ENCODE measurements at regions not wholly inside any gene's neighbourhood (a gene's known extent, or its start where the extent isn't known, plus 50 kb on each side); places are given as distances from the start of the nearest gene placed in this dataset.

- H3K27me3 Mint-ChIP-seq: no peaks in the 10 kb centered on the region
- POLR2A ChIA-PET: no interaction called here
These were observed 188.2 kb downstream of the DCAF12L2 start for GRCh38 chrX:125977851-125978250.

GRCh38 chrX:125998432-125998831 lies 167.7 kb downstream of the DCAF12L2 start:
- no peaks in the 10 kb centered on the region for H3K4me1 ChIP-seq (ENCODE audit: control insufficient read depth in 2 of 2, insufficient read depth in 2 of 2, low read length in 2 of 2)
- intact Hi-C loops (cut with micrococcal nuclease): no loop called here
- DNase-seq (no peak), ATAC-seq (no peak)
- Mint-ChIP-seq H3K27ac (no peak overlapping the region), H3K27me3 (no peaks in the 10 kb centered on the region), H3K4me1 (no peaks in the 10 kb centered on the region), H3K4me3 (no peak overlapping the region), H3K9me3 (peaks cover 0 to 2% (median 0%) of the 10 kb centered on the region in 11 donors), H3K36me3 (no peaks in the 10 kb centered on the region)
- H3K4me3 ChIP-seq (ENCODE audit: low read length): no peak overlapping the region
- ChIA-PET POLR2A (no interaction called here), CTCF (no interaction called here)
- no peaks in the 10 kb centered on the region for H3K36me3 ChIP-seq (ENCODE audit: control insufficient read depth in 2 of 3, insufficient read depth in 3 of 3, low read length in 3 of 3)
- H3K9me3 ChIP-seq (ENCODE audit: control insufficient read depth in 2 of 3, low read length in 3 of 3): no peaks in the 10 kb centered on the region
- H3K27me3 ChIP-seq (ENCODE audit: control insufficient read depth in 2 of 2, insufficient read depth in 2 of 2, low read length in 2 of 2): no peaks in the 10 kb centered on the region
- no peak overlapping the region for H3K27ac ChIP-seq (ENCODE audit: low read depth, low read length)

More at GRCh38 chrX:125977851-125978250, 188.2 kb downstream of the DCAF12L2 start:
- H3K27me3 ChIP-seq (ENCODE audit: control insufficient read depth in 2 of 2, insufficient read depth in 2 of 2, low read length in 2 of 2): no peaks in the 10 kb centered on the region
- H3K27ac ChIP-seq (ENCODE audit: low read depth, low read length): no peak overlapping the region
- peaks cover 0 to 8% (median 2%) of the 10 kb centered on the region in 11 donors for H3K9me3 Mint-ChIP-seq
- H3K4me3 Mint-ChIP-seq: no peak overlapping the region
- H3K9me3 ChIP-seq (ENCODE audit: control insufficient read depth in 2 of 3, low read length in 3 of 3): no peaks in the 10 kb centered on the region
- intact Hi-C loops (cut with micrococcal nuclease): no loop called here
- no peaks in the 10 kb centered on the region for H3K36me3 ChIP-seq (ENCODE audit: control insufficient read depth in 2 of 3, insufficient read depth in 3 of 3, low read length in 3 of 3)
- no peak overlapping the region for H3K27ac Mint-ChIP-seq
- ATAC-seq (no peak), DNase-seq (no peak)
- H3K4me3 ChIP-seq (ENCODE audit: low read length): no peak overlapping the region
- H3K36me3 Mint-ChIP-seq: no peaks in the 10 kb centered on the region
- no peaks in the 10 kb centered on the region for H3K4me1 ChIP-seq (ENCODE audit: control insufficient read depth in 2 of 2, insufficient read depth in 2 of 2, low read length in 2 of 2)
- no peaks in the 10 kb centered on the region for H3K4me1 Mint-ChIP-seq
- CTCF ChIA-PET: no interaction called here

GRCh38 chrX:126027229-126027628 lies 138.9 kb downstream of the DCAF12L2 start:
- Histone ChIP-seq H3K27me3 (ENCODE audit: control insufficient read depth in 2 of 2, insufficient read depth in 2 of 2, low read length in 2 of 2) (no peaks in the 10 kb centered on the region), H3K4me1 (ENCODE audit: control insufficient read depth in 2 of 2, insufficient read depth in 2 of 2, low read length in 2 of 2) (no peaks in the 10 kb centered on the region), H3K4me3 (ENCODE audit: low read length) (no peak overlapping the region), H3K27ac (ENCODE audit: low read depth, low read length) (no peak overlapping the region), H3K9me3 (ENCODE audit: control insufficient read depth in 2 of 3, low read length in 3 of 3) (no peaks in the 10 kb centered on the region), H3K36me3 (ENCODE audit: control insufficient read depth in 2 of 3, insufficient read depth in 3 of 3, low read length in 3 of 3) (no peaks in the 10 kb centered on the region)
- no peaks in the 10 kb centered on the region for H3K27me3 Mint-ChIP-seq
- ATAC-seq (no peak), DNase-seq (no peak)
- no peaks in the 10 kb centered on the region for H3K36me3 Mint-ChIP-seq
- CTCF ChIA-PET: no interaction called here
- H3K27ac Mint-ChIP-seq: no peak overlapping the region
- POLR2A ChIA-PET: no interaction called here
- H3K4me1 Mint-ChIP-seq: no peaks in the 10 kb centered on the region
- intact Hi-C loops (cut with micrococcal nuclease): loop anchor here in 1 of 2 donors (10.0 kb wide), 1 partner anchor 692 kb away; no protein-coding TSS in a partner anchor
- no peak overlapping the region for H3K4me3 Mint-ChIP-seq
- peaks cover 0 to 3% (median 0%) of the 10 kb centered on the region in 11 donors for H3K9me3 Mint-ChIP-seq

- peaks cover 0 to 3% (median 0%) of the 10 kb centered on the region in 11 donors for H3K9me3 Mint-ChIP-seq
- no peak overlapping the region for H3K4me3 ChIP-seq (ENCODE audit: low read length)
- intact Hi-C loops (cut with micrococcal nuclease): no loop called here
- H3K4me1 Mint-ChIP-seq: no peaks in the 10 kb centered on the region
- H3K27ac Mint-ChIP-seq: no peak overlapping the region
- H3K4me3 Mint-ChIP-seq: no peak overlapping the region
- no peak for DNase-seq
- no peak overlapping the region for H3K27ac ChIP-seq (ENCODE audit: low read depth, low read length)
- H3K4me1 ChIP-seq (ENCODE audit: control insufficient read depth in 2 of 2, insufficient read depth in 2 of 2, low read length in 2 of 2): no peaks in the 10 kb centered on the region
- no peaks in the 10 kb centered on the region for H3K36me3 ChIP-seq (ENCODE audit: control insufficient read depth in 2 of 3, insufficient read depth in 3 of 3, low read length in 3 of 3)
- H3K9me3 ChIP-seq (ENCODE audit: control insufficient read depth in 2 of 3, low read length in 3 of 3): no peaks in the 10 kb centered on the region
- CTCF ChIA-PET: no interaction called here
- no peak for ATAC-seq
- H3K27me3 ChIP-seq (ENCODE audit: control insufficient read depth in 2 of 2, insufficient read depth in 2 of 2, low read length in 2 of 2): no peaks in the 10 kb centered on the region
- POLR2A ChIA-PET: no interaction called here
- H3K36me3 Mint-ChIP-seq: no peaks in the 10 kb centered on the region
- no peaks in the 10 kb centered on the region for H3K27me3 Mint-ChIP-seq
These were observed 136.1 kb downstream of the DCAF12L2 start for GRCh38 chrX:126030021-126030420.

GRCh38 chrX:126063984-126064383 lies 102.1 kb downstream of the DCAF12L2 start:
- H3K36me3 ChIP-seq (ENCODE audit: control insufficient read depth in 2 of 3, insufficient read depth in 3 of 3, low read length in 3 of 3): no peaks in the 10 kb centered on the region
- H3K4me3 Mint-ChIP-seq: no peak overlapping the region
- DNase-seq (no peak), ATAC-seq (no peak)
- no peak overlapping the region for H3K27ac ChIP-seq (ENCODE audit: low read depth, low read length)
- H3K27me3 Mint-ChIP-seq: no peaks in the 10 kb centered on the region
- peaks cover 0 to 1% (median 0%) of the 10 kb centered on the region in 7 donors for H3K4me1 Mint-ChIP-seq
- no peaks in the 10 kb centered on the region for H3K36me3 Mint-ChIP-seq
- H3K4me1 ChIP-seq (ENCODE audit: control insufficient read depth in 2 of 2, insufficient read depth in 2 of 2, low read length in 2 of 2): no peaks in the 10 kb centered on the region
- no peak overlapping the region for H3K4me3 ChIP-seq (ENCODE audit: low read length)
- peaks cover 0 to 10% (median 0%) of the 10 kb centered on the region in 11 donors for H3K9me3 Mint-ChIP-seq
- CTCF ChIA-PET: no interaction called here
- intact Hi-C loops (cut with micrococcal nuclease): no loop called here
- H3K27me3 ChIP-seq (ENCODE audit: control insufficient read depth in 2 of 2, insufficient read depth in 2 of 2, low read length in 2 of 2): no peaks in the 10 kb centered on the region
- no peak overlapping the region for H3K27ac Mint-ChIP-seq
- no peaks in the 10 kb centered on the region for H3K9me3 ChIP-seq (ENCODE audit: control insufficient read depth in 2 of 3, low read length in 3 of 3)
- POLR2A ChIA-PET: no interaction called here

- ChIA-PET CTCF (no interaction called here), POLR2A (no interaction called here)
These were observed 101.1 kb downstream of the DCAF12L2 start for GRCh38 chrX:126064901-126065541.

GRCh38 chrX:126065901-126066660 lies 100.0 kb downstream of the DCAF12L2 start:
- H3K27ac Mint-ChIP-seq: no peak overlapping the region
- H3K4me3 Mint-ChIP-seq: no peak overlapping the region
- no peaks in the 10 kb centered on the region for H3K27me3 ChIP-seq (ENCODE audit: control insufficient read depth in 2 of 2, insufficient read depth in 2 of 2, low read length in 2 of 2)
- H3K9me3 ChIP-seq (ENCODE audit: control insufficient read depth in 2 of 3, low read length in 3 of 3): no peaks in the 10 kb centered on the region
- CTCF ChIA-PET: no interaction called here
- peaks cover 0 to 1% (median 0%) of the 10 kb centered on the region in 7 donors for H3K4me1 Mint-ChIP-seq
- H3K27ac ChIP-seq (ENCODE audit: low read depth, low read length): no peak overlapping the region
- intact Hi-C loops (cut with micrococcal nuclease): no loop called here
- no peaks in the 10 kb centered on the region for H3K27me3 Mint-ChIP-seq
- H3K9me3 Mint-ChIP-seq: peaks cover 0 to 10% (median 0%) of the 10 kb centered on the region in 11 donors
- DNase-seq (no peak), ATAC-seq (no peak)
- no peak overlapping the region for H3K4me3 ChIP-seq (ENCODE audit: low read length)
- POLR2A ChIA-PET: no interaction called here
- H3K36me3 ChIP-seq (ENCODE audit: control insufficient read depth in 2 of 3, insufficient read depth in 3 of 3, low read length in 3 of 3): no peaks in the 10 kb centered on the region
- no peaks in the 10 kb centered on the region for H3K4me1 ChIP-seq (ENCODE audit: control insufficient read depth in 2 of 2, insufficient read depth in 2 of 2, low read length in 2 of 2)
- H3K36me3 Mint-ChIP-seq: no peaks in the 10 kb centered on the region

More at GRCh38 chrX:126064901-126065541, 101.1 kb downstream of the DCAF12L2 start:
- DNase-seq: no peak
- no peaks in the 10 kb centered on the region for H3K36me3 Mint-ChIP-seq
- H3K4me1 Mint-ChIP-seq: peaks cover 0 to 1% (median 0%) of the 10 kb centered on the region in 7 donors
- no peaks in the 10 kb centered on the region for H3K27me3 Mint-ChIP-seq
- ATAC-seq: no peak
- Histone ChIP-seq H3K27ac (ENCODE audit: low read depth, low read length) (no peak overlapping the region), H3K27me3 (ENCODE audit: control insufficient read depth in 2 of 2, insufficient read depth in 2 of 2, low read length in 2 of 2) (no peaks in the 10 kb centered on the region), H3K4me1 (ENCODE audit: control insufficient read depth in 2 of 2, insufficient read depth in 2 of 2, low read length in 2 of 2) (no peaks in the 10 kb centered on the region), H3K9me3 (ENCODE audit: control insufficient read depth in 2 of 3, low read length in 3 of 3) (no peaks in the 10 kb centered on the region), H3K4me3 (ENCODE audit: low read length) (no peak overlapping the region), H3K36me3 (ENCODE audit: control insufficient read depth in 2 of 3, insufficient read depth in 3 of 3, low read length in 3 of 3) (no peaks in the 10 kb centered on the region)
- intact Hi-C loops (cut with micrococcal nuclease): no loop called here
- H3K4me3 Mint-ChIP-seq: no peak overlapping the region
- H3K27ac Mint-ChIP-seq: no peak overlapping the region
- peaks cover 0 to 10% (median 0%) of the 10 kb centered on the region in 11 donors for H3K9me3 Mint-ChIP-seq

All from naive thymus-derived CD4-positive, alpha-beta T cell (primary cell).